IPS DF 4.7 (cell line): ENCODE measurements at regions not wholly inside any gene's neighbourhood (a gene's known extent, or its start where the extent isn't known, plus 50 kb on each side); places are given as distances from the start of the nearest gene placed in this dataset.
"Not testable (repeated sequence)": the region's sequence is repeated elsewhere in the genome, so short reads cannot be mapped to it uniquely, and the experiment has no call there.

ENCODE experiments used
- DNase-seq: peaks from one replicate; pipeline ENCODE4 v3.0.0-alpha.2; 2013; ENCODE audit warnings: low spot score; ENCODE audit errors: extremely low read depth

DNA sequence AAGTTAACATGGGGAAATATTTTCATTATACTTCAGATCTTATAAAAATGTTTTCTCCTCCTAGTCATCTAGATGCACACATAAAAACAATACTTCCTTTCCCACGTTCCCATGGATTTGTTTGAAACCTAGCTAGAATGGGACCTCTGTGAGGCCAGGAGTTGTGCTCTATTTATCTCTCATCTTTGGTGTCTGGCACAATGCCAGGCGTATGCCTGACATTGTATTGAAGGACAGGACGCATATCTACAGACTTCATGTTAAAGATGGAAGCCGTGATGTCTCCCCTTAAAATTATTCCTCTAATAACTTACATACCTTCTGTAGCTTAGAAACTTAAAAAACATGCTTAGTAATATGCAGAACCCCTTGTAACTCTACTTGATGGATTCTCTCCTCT, 394.5 kb upstream of the FAT1 start:
- no peak for DNase-seq

DNA sequence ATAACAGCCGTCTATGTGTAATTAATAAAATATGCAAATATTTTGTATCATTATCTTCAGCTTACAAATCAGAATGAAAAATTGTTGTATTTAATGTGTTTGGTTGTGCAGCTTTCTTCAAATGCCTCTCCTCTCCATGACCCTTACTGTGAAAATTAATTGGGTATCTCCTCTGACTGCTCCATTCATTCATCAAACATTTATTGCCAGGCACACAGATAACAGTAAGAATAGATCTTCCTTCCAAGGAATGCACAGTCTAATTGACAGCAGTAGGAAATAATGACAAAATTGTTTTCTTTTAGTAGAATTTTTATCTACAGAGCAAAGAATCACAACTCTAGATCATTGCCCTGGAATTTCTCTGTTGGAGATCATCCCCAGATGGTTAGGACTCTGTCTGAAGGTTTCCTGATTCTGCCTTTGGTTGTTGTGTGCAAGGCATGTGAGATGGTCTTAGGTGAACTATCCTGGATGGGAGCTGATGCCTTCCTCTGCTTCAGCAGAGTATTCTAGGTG, 395.0 kb upstream of the FAT1 start:
- DNase-seq = no peak

- no peak for DNase-seq
These were observed 400.7 kb upstream of the FAT1 start for GRCh38 chr4:187124331-187124730.

DNA sequence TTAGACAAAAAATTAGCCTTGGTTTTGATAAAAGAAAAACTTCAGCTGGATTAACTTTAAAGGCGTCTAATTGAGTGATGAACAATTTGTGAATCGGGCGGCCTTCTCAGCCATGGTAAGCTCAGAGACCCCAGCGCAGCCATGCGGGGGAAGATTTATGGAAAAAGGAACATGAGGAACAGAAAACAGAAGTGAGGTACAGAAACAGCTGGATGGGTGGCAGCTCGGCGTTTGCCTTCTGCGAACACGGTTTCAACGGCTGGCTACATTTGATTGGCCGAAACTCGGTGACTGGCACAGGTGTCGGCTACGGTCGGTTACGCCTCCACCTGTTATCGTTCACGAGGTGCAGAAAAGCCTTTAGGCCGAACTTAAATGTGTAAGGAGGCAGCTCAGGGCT, 401.4 kb upstream of the FAT1 start:
- no peak for DNase-seq

DNA sequence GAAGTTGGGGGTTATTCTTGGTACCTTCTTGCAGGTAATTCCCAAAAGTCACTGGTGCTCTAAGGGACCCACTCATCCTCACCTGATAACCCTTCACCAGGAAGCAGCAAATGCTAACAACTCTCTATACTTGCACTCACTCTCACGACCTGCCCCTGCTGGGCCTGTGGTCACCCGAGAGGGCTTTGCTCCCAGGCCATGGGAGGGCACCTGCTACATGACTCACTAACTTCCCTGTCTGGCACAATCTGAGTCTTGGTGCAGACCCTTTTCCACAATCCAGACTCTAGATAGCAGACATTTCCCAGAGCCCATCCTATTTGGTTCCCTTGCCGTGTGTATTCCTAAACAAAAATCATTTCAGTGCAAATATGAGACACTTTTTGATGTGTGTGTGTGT, 403.8 kb upstream of the FAT1 start:
- no peak for DNase-seq

- no peak for DNase-seq
These were observed 404.6 kb upstream of the FAT1 start for GRCh38 chr4:187128222-187128621.

DNA sequence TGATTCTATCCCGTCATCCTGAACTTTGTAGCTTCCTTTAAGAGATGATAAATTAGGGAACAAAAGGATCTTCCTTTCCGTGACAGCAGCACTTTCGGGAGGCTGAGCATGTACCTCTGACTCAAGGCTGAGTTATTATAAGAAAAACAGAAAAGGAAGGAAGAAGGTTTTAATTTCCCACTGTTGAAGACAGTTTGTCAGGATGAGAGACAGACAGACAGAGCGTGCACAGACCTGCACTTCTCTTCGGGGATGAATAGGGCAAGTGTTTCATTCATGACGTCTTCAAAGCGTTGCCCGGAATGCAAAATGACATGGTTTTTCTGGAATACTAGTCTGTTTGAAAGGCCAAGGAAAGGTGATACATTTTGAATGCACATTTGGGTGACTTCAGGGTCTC, 405.3 kb upstream of the FAT1 start:
- DNase-seq = no peak

GRCh38 chr4:187131826-187132225, 408.2 kb upstream of the FAT1 start:
- DNase-seq = not testable (repeated sequence)

DNA sequence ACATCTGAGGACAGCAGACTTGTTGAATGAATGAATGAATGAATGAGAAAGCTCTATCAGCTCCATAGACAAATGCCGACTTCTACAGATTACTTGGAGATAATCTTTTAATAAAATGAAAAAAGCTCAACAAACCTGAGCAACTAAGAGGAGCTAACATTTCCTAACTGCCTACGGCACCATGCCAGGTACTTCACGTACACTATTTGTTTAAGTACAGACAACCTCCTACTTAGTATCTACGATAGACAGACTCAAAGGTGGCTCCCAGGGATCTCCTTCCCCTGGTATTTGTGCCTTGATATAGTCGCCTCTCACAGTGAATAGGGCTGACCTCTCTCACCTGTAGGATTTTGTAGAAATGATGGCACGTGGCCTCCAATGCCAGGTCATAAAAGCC, 412.2 kb upstream of the FAT1 start:
- DNase-seq = no peak

DNA sequence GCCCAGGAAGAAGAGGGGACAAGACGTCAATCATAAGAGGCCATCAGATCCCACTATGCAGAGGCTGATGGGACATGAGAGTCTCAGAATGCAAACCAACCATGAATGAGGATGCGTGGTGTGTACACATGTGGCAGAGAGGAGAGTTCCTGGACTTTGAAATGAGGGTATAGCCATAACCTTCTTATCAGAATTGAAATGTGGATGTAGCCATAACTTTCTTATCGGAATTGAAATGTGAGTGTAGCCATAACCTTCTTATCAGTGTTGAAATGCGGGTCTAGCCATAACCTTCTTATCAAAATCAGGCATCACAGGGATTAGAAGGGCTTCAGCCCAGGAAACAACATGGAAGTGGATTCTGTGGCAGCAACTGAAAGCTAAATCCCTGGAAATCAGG, 415.5 kb upstream of the FAT1 start:
- no peak for DNase-seq

- no peak for DNase-seq
These were observed 417.4 kb upstream of the FAT1 start for GRCh38 chr4:187141101-187141500.

DNA sequence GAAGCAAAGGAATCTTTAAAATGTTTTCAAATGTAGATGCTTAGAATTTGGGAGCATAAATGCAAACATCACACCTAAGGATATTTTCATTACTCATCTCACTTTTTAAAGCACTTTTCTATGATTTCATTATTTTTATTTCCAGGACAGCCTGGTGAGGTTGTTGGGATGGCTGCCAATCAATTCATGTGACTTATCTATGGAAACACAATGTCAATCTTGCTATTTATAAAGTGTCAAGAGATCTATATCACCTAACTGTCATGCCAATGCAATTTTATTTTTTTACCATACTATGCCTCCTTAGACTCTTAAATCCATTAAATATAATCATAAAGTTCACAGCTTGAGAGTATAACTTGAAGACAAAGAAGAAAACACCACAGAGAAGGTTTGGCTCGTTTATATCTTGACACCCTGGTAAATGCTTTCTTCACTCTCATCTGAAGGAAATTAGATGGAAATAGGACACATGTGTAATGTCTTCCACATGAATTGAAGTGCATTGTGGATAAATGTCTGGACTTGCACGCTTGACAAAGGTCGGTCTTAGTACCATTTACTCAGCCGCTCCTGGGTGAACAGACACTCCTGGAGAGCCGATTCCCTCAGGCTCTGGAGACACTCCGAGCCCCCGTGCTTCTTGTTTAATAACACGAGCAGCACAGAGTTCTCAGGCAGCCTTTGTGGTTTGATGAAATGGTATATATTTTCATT, 425.7 kb upstream of the FAT1 start:
- DNase-seq = no peak

DNA sequence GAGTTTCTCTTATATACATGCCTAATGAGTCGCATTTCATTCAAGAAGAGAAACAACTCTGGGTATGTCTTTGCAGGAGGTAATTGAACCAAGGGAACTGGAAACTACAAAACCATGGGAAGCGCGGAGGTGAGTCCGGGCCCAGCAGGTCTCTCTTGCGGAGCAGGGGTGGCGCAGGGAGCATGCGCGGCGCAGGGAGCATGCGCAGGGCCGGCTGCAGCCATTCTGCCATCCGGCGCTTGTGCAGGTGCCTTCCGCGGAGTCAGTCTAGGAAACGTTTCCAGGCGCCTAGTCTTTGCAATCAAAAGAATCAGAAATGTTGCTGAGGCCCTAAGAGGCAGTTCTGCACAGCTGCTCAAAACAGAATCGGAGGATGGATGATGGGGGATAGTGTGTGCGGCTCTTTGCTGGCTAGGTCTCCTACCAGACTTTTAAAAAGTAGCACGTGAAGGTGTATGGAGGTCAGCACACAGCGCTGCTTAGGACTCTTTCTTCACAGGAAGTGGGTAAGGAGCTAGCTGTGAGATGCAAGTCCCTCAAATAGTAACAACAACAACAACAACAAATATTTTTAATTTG, 433.8 kb upstream of the FAT1 start:
- no peak for DNase-seq

DNA sequence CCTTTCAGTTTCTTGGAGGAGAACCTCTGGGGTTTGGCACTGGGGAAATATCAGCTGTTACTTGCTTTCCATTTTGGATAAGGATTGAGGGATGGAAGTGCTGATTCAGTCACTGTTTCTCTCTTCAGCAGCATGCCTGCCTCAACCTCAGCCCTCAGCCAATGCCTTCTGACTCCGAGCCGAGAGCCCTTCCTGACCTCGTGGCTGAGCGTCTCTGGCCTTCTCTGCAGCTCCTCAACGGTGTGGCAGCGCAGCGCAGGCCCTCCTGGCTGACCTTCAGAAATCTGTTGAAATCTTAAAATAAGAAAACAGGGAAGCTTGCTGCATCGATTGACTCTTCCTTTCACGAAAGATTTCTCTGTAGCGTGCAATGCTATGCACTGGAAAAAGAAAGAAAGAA, 434.3 kb upstream of the FAT1 start:
- DNase-seq = no peak

DNA sequence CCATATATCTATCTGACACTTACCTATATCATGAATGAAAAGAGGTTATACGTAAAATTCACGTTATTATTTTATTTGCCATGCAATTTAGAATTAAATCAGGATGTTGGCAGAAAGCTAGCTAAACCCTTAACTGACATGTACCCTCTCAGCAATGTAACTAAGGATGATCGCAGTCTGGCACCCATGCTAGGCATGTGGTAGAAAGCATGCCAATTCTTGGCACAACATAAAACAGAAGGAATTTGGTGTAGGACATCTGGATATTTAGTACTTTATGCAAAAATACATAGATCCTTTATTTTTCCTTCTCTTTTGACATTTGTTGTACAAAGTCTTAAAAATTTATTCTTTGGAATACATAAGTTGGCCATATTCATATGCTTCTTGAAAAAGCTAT, 436.8 kb upstream of the FAT1 start:
- no peak for DNase-seq

DNA sequence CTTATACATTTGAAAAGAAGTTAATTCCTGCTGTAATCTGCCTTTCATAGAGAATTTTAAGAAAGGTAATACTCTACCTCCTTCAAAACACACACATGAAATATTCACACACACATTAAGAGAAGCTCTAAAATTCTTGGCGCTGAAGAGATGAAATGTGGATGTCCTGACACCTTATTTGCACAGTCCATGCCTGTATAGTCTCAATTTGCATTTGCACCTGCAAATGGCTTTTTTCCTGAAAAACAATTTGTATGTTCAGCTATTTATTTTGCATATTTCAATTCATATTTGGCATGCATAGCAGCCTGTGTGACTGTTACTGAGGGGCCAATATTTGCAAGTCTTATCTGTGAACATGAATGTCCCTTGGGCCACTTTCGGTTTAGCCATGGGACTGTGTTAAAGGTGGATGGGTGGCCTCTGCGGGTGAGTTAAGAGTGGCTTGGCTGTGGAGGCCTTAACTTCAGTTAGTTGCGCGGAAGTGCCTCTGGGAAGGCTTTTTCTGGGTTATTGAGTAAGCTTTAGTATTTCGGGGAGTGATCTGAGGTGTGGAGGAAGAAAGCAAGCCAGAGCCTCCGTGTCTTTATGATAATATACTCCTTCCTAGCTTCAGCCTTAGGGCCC, 443.3 kb upstream of the FAT1 start:
- no peak for DNase-seq

GRCh38 chr4:187171706-187172339, 448.2 kb upstream of the FAT1 start:
- no peak for DNase-seq

GRCh38 chr4:187172340-187172761, 448.7 kb upstream of the FAT1 start:
- DNase-seq = no peak

DNA sequence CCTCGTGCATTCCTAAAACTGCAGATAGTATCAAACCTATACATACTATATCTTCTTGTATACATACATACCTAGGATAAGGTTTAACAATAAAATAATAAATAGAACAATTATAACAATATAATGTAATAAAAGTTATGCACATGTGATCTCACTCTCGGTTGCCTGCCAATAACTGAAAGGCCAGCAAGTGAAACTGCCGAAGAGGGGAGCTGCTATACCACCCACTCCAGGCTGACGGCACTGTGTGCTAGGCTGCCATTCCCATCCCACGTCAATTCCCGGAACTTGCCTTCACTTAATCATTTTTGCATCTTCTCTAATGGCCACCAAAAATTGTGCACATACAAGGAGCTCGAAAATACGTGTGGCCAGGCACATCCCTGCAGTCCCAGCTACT, 451.1 kb upstream of the FAT1 start:
- DNase-seq = no peak

GRCh38 chr4:187175197-187175596, 451.5 kb upstream of the FAT1 start:
- no peak for DNase-seq

- no peak for DNase-seq
These were observed 452.7 kb upstream of the FAT1 start for GRCh38 chr4:187176261-187176910.

DNA sequence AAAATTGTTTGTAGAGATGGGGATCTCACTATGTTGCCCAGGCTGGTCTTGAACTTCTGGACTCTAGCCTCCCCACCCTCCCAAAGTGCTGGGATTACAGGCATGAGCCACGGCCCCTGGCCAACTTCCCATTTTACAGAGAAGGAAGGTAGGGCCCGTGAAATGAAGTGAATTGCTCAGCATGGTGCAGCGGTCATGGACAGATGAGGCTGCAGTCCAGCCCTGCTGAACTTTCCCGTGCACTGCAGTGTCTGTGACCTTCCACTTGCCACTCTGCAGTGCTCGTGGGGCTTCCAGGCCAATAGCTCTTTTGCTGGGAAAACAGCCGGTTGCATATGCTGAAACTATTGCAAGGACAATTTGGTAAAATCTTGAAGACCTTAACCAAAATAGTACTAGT, 454.4 kb upstream of the FAT1 start:
- DNase-seq = no peak
